ENCODE measurements at regions not wholly inside any gene's neighbourhood (a gene's known extent, or its start where the extent isn't known, plus 50 kb on each side); places are given as distances from the start of the nearest gene placed in this dataset.

- POLR2A ChIA-PET = no interaction called here
- intact Hi-C loops (cut with micrococcal nuclease; ENCODE audit: unreplicated experiment) = no loop called here
- Histone ChIP-seq H3K27me3 (replicated peaks; ENCODE audit: control insufficient read depth, insufficient read depth, low read length) (no peaks in the 10 kb centered on the region), H3K4me3 (ENCODE audit: low read depth, low read length) (no peak overlapping the region), H3K36me3 (ENCODE audit: control insufficient read depth, insufficient read depth, low read length) (no peaks in the 10 kb centered on the region), H3K4me1 (no peaks in the 10 kb centered on the region), H3K9me3 (no peaks in the 10 kb centered on the region)
- TF ChIP-seq CTCF (IDR thresholded peaks at IDR 0.05; ENCODE audit: insufficient read depth in 1 of 2, low read depth in 1 of 2, low read length in 1 of 2, severe bottlenecking in 1 of 2, unreplicated experiment in 1 of 2) = no peak
- no peaks in the 10 kb centered on the region for H3K9me3 Mint-ChIP-seq (ENCODE audit: unreplicated experiment)
- no peaks in the 10 kb centered on the region for H3K4me1 Mint-ChIP-seq (ENCODE audit: low read depth, unreplicated experiment)
- no peak overlapping the region for H3K27ac Mint-ChIP-seq (ENCODE audit: unreplicated experiment)
- no peaks in the 10 kb centered on the region for H3K36me3 Mint-ChIP-seq (ENCODE audit: insufficient read depth, unreplicated experiment)
- H3K27me3 Mint-ChIP-seq (ENCODE audit: insufficient read depth, unreplicated experiment) = no peaks in the 10 kb centered on the region
- H3K4me3 Mint-ChIP-seq (ENCODE audit: unreplicated experiment) = no peak overlapping the region
- DNase-seq = no peak
- BruUV-seq (replicated peaks) = no TSS peak
- CTCF ChIA-PET = no interaction called here
These were observed 579.4 kb upstream of the SLC8A1 start for GRCh38 chr2:41031282-41031681.

- ChIA-PET POLR2A (no interaction called here), CTCF (no interaction called here)
- Histone ChIP-seq H3K4me3 (ENCODE audit: low read depth, low read length) (no peak overlapping the region), H3K36me3 (ENCODE audit: control insufficient read depth, insufficient read depth, low read length) (no peaks in the 10 kb centered on the region), H3K9me3 (no peaks in the 10 kb centered on the region; the same call in 1 of the 2 replicates), H3K27me3 (replicated peaks; ENCODE audit: control insufficient read depth, insufficient read depth, low read length) (no peaks in the 10 kb centered on the region), H3K4me1 (peaks cover 8% of the 10 kb centered on the region)
- H3K27me3 Mint-ChIP-seq (ENCODE audit: insufficient read depth, unreplicated experiment) = no peaks in the 10 kb centered on the region
- H3K4me3 Mint-ChIP-seq (ENCODE audit: unreplicated experiment) = no peak overlapping the region
- BruUV-seq (replicated peaks) = no TSS peak
- no peak for TF ChIP-seq CTCF (IDR thresholded peaks at IDR 0.05; ENCODE audit: insufficient read depth in 1 of 2, low read depth in 1 of 2, low read length in 1 of 2, severe bottlenecking in 1 of 2, unreplicated experiment in 1 of 2)
- no peak for DNase-seq
- peaks cover 8% of the 10 kb centered on the region for H3K4me1 Mint-ChIP-seq (ENCODE audit: low read depth, unreplicated experiment)
- H3K27ac Mint-ChIP-seq (ENCODE audit: unreplicated experiment) = no peak overlapping the region
- H3K9me3 Mint-ChIP-seq (ENCODE audit: unreplicated experiment) = peaks cover 5% of the 10 kb centered on the region
- intact Hi-C loops (cut with micrococcal nuclease; ENCODE audit: unreplicated experiment) = loop anchor here (1.0 kb wide), 1 partner anchor 251 kb away; no protein-coding TSS in a partner anchor
- H3K36me3 Mint-ChIP-seq (ENCODE audit: insufficient read depth, unreplicated experiment) = peaks cover 2% of the 10 kb centered on the region
These were observed 580.8 kb upstream of the SLC8A1 start for GRCh38 chr2:41032715-41033114.

- Histone ChIP-seq H3K27me3 (replicated peaks; ENCODE audit: control insufficient read depth, insufficient read depth, low read length) (no peaks in the 10 kb centered on the region), H3K9me3 (no peaks in the 10 kb centered on the region; the same call in 1 of the 2 replicates), H3K36me3 (ENCODE audit: control insufficient read depth, insufficient read depth, low read length) (no peaks in the 10 kb centered on the region), H3K4me1 (peaks cover 12% of the 10 kb centered on the region), H3K4me3 (ENCODE audit: low read depth, low read length) (no peak overlapping the region)
- no peak for TF ChIP-seq CTCF (IDR thresholded peaks at IDR 0.05; ENCODE audit: insufficient read depth in 1 of 2, low read depth in 1 of 2, low read length in 1 of 2, severe bottlenecking in 1 of 2, unreplicated experiment in 1 of 2)
- no TSS peak for BruUV-seq (replicated peaks)
- CTCF ChIA-PET = no interaction called here
- POLR2A ChIA-PET = no interaction called here
- Mint-ChIP-seq H3K36me3 (ENCODE audit: insufficient read depth, unreplicated experiment) (peaks cover 6% of the 10 kb centered on the region), H3K4me3 (ENCODE audit: unreplicated experiment) (no peak overlapping the region), H3K4me1 (ENCODE audit: low read depth, unreplicated experiment) (peaks cover 12% of the 10 kb centered on the region), H3K27me3 (ENCODE audit: insufficient read depth, unreplicated experiment) (no peaks in the 10 kb centered on the region), H3K27ac (ENCODE audit: unreplicated experiment) (no peak overlapping the region), H3K9me3 (ENCODE audit: unreplicated experiment) (peaks cover 9% of the 10 kb centered on the region)
- no peak for DNase-seq
- intact Hi-C loops (cut with micrococcal nuclease; ENCODE audit: unreplicated experiment) = loop anchor here (1.0 kb wide), 1 partner anchor 250 kb away; no protein-coding TSS in a partner anchor
These were observed 581.2 kb upstream of the SLC8A1 start for GRCh38 chr2:41033127-41033526.
